ENCODE measurements at regions not wholly inside any gene's neighbourhood (a gene's known extent, or its start where the extent isn't known, plus 50 kb on each side); places are given as distances from the start of the nearest gene placed in this dataset.

DNA sequence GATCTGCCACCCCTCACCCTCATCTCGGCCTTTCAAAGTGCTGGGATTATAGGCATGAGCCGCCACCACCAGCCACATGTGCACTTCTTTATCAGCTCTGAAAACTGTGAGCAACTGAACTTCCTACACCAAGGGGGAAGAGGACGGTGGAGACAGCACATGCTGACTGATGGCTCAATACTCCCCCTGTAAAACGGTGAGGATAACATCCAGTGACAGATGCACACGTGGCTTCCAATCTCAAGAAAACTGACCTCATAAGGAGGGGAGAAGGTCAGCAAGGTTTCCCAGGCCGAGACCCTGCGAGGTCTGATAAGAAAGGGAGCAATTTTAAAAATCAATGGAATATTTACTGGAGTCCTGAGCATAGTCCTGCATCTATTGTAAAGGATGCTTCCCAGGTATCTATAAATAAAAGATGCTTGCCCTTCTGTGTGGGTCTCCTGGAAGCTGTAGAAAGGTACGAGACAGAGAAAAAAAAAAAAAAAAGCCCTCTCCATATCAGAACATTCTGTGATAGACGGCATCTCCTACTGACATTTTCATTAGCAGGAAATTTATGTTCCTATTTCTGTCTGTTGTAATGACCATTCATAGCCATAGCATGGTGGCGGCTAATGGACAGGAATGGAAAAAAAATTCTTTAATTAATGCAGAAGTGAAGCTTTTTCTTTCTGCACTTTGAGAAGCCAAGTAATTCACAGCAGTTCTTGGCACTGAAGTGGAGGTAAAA, 385.1 kb downstream of the ZNF536 start:
- DNase-seq (ENCODE audit: low spot score): no peak

- no peak for DNase-seq (ENCODE audit: low spot score)
These were observed 383.4 kb downstream of the ZNF536 start for GRCh38 chr19:30755581-30755980.

DNA sequence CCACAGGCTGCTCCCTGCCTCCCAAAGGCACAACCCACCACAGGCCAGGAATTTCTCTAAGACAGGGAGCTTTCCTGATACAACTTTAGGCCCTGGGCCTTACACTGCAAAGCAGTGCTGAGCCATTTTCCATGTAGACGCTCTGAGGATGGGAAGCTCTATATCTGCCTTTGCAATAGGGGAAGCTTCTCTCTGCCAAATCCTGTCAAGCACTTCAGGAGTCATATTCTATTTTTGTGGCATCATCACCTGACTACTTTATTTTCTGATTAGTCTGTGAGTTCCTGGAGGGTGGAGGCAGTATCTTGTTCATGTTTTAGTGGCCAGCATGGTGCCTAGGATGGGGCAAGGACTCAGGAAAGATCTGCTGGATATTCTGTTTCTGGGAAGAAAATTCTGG, 382.0 kb downstream of the ZNF536 start:
- no peak for DNase-seq (ENCODE audit: low spot score)

DNA sequence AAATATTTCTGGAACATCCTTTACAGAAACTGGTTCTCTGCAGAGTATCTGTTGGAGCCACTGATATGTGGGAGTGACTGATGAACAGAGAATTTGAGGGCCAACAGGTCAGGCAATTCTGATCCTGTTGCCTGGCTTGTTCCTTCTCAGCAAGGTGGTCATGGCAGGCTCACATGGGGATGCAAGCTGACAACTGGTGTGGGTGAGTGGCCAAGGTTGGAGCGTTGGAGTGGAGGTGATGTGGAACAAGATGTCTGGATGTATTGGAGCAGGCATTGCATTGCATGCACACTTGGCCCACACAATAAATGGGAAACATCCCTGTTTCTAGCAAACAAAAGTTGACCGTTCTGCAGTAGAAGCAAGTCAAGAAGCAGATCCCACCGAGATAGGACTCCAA, 380.7 kb downstream of the ZNF536 start:
- no peak for DNase-seq (ENCODE audit: low spot score)

GRCh38 chr19:30752201-30752600, 380.0 kb downstream of the ZNF536 start:
- DNase-seq (ENCODE audit: low spot score): no peak

GRCh38 chr19:30745476-30745985, 373.3 kb downstream of the ZNF536 start:
- no peak for DNase-seq (ENCODE audit: low spot score)

DNA sequence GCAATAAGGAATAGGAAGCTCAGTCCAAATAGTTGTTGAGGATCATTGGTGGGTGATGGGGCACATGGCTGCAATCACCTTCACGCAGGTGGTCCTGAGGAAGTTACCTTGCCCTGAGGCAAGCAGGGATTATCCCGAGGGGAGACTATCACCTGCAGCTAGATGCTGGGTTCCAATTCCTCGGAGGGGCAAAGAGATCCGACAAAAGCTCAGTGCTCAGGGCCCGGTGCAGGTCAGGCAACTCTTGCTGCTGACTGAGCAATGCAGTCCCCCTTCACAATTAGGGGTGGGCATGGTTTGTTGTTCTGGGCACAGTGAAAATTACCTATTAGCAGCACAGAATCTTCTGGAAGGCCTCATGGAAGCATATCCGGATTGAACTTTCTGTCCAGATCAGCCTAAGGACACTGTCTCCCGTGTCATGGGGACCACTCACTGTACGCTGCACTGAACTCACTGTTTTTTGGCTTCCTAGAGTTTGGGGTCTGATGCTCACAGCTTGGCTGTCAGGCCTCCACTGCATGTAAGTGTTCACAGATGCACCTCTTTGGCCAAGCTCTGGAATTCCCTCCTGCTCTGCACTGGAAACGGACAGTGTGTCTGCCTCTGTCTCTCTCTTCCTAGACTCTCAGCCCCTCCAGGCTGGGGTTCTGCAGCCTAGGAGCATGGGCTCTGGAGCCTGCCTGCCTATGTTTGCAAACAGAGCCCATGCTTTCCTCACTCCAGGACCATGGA, 372.7 kb downstream of the ZNF536 start:
- DNase-seq (ENCODE audit: low spot score): no peak

DNA sequence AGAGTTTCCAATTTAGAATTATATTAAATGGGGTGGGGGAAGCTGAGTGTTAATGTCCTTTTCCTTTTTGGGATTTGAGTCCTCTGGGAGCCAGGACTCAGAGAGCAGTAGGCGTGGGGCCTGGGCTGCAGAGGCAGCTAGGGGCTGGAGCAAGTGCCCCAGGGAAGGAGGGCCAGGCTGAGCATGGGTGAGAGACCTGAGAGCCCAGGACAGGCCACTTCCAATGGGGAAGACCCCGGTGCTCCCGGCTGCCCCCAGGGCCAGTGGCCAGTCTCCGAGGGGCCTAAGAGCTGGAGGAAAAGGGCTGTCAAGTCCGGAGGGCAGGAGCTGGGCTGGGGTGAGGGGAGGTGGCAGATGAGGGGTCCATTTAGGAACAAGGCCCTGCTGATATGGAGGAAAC, 371.5 kb downstream of the ZNF536 start:
- no peak for DNase-seq (ENCODE audit: low spot score)

GRCh38 chr19:30743011-30743410, 370.8 kb downstream of the ZNF536 start:
- DNase-seq (ENCODE audit: low spot score): no peak

- no peak for DNase-seq (ENCODE audit: low spot score)
These were observed 370.3 kb downstream of the ZNF536 start for GRCh38 chr19:30742406-30742938.

DNA sequence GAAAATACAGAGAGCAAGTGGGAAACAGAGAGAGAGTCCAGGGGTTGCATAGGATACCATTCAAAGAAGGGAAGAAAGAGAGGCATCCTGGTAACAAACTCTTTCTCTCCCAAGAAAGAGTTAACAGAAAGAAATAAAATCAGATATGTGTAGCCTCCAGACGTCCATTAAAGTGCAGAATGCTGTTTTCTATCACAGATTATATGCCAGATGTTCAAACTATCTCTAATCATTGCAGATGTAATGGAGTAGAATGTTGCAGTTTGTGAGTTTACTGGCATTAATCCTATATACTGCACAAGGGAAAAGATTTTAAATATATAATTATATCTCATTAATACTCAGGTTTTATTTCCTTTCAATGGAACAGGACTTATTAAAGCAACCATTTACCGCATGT, 369.4 kb downstream of the ZNF536 start:
- DNase-seq (ENCODE audit: low spot score): no peak

- no peak for DNase-seq (ENCODE audit: low spot score)
These were observed 367.2 kb downstream of the ZNF536 start for GRCh38 chr19:30739394-30739793.

- DNase-seq (ENCODE audit: low spot score): no peak
These were observed 365.9 kb downstream of the ZNF536 start for GRCh38 chr19:30738047-30738446.

DNA sequence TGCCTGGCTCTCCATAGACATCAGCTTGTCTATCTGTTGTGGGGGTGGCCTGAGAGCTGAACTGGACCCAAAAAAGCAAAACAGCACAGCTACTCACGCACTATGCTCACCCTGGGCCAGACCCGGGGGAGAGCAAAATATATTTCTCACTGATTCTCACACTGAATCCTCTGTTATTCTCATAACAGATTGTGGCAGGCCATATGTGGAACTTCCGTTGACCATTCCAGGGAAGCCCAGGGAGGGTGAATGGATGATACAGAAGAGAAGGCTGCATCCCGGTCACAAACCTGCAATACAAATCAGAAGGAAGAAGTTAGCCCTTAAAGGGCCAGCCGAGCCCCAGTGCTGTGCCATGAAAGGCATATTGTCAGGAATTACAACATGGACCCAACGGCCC, 362.5 kb downstream of the ZNF536 start:
- DNase-seq (ENCODE audit: low spot score): no peak

GRCh38 chr19:30733826-30734550, 361.8 kb downstream of the ZNF536 start:
- no peak for DNase-seq (ENCODE audit: low spot score)

- DNase-seq (ENCODE audit: low spot score): no peak
These were observed 359.4 kb downstream of the ZNF536 start for GRCh38 chr19:30731591-30731990.

GRCh38 chr19:30729451-30729850, 357.3 kb downstream of the ZNF536 start:
- DNase-seq (ENCODE audit: low spot score): no peak

DNA sequence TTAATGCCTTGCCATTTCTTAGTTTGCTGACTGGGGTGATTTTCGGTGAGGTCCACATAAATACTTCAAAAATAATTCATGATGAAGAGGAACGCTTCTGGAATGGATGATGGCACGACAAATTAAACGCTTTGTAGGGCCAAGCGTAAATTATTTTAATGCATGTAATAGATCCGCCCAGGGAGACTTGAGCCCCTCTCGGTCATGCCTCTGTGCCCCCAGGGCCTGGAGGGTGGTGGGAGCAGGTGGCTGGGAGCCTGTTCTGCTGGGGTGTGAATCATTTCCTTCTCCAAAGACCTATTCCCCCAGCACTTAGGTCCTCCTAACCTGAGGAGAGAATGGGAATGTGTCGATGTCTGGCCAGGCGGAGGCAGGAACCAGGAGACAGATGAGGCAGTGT, 350.6 kb downstream of the ZNF536 start:
- peak; percentile 35 for DNase-seq (ENCODE audit: low spot score)

DNA sequence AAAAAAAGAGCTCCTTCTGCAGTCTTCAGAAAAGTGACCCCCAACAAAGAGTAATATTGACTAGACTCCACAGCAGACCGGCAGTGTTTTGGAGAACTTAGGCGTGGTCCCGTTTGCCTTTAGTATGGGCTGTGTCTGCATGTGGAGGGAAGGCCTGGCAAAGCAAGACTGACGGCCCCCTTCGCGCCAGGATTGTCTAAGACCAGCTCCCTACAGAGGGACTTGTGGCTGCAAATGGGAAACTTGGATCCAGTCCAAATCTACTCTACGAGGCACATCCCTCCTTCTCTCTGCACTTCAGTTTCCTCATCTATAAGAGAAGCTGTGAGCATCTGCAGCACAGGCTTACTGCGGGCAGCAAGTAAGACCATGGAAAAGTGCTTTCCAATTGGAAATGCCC, 350.0 kb downstream of the ZNF536 start:
- DNase-seq (ENCODE audit: low spot score): peak; percentile 26

- peak; percentile 83 for DNase-seq (ENCODE audit: low spot score)
These were observed 347.8 kb downstream of the ZNF536 start for GRCh38 chr19:30719999-30720345.

DNA sequence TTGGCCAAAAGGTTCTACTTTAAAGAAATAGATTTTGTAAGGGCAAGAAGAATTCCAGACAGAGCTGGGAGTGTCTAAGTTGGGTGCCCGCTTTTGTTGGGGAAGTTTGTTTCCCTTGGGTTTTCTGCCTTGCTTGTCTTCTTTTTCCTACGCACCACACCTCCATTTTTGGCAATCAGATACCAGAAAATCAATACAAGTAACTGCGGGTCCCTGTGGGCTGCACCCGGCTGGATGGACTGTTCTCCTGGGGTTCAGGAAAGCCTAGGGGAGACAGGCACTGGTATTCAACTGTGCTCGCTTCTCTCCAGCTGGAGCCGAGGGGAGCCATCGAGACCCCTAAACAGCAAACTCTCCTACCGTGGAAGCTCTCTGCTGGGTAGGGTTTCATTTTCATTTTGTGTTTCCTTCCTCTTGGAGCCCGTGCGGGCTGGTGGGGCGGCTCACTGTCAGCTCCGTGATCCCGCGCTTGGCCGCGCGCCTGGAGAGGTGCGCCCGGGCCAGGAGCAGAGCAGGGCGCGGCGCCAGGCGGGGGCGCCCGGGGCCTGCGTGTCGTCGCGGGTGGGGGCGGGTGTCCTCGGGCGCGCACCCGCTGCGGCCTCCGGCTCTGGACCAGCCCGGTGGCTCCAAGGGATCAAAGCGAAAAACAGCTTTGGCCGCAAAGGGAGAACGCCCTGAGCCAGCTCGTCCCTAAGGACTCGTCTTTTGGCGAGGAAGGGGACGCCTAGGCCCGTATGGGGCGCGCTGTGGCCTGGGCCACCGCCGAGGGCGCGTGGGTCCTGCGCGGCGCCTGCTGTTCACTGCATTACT, 347.2 kb downstream of the ZNF536 start:
- peak; percentile 89 for DNase-seq (ENCODE audit: low spot score)

Measured in mesenteric fat pad (tissue), 1 donor.